Activated CD4-positive, alpha-beta T cell treated with anti-CD3 and anti-CD28 coated beads, Interleukin-2, Interleukin-4, amounts not matched to agents 100 ng/mL and 50 ng/mL, durations not matched to agents 16 hours and 8 hours (primary cell): ENCODE measurements at regions not wholly inside any gene's neighbourhood (a gene's known extent, or its start where the extent isn't known, plus 50 kb on each side); places are given as distances from the start of the nearest gene placed in this dataset.
A peak's percentile ranks its signal among the peaks of the same experiment; 100 is the strongest.

ENCODE experiments used
- DNase-seq: peaks from one replicate; pipeline ENCODE4 v3.0.0-alpha.2; 2020; ENCODE audit warnings: low spot score

- DNase-seq = no peak
Measured at GRCh38 chr7:26042237-26042636, 109.8 kb upstream of the NFE2L3 start.

GRCh38 chr7:26043801-26044200, 108.2 kb upstream of the NFE2L3 start:
- DNase-seq = no peak

- no peak for DNase-seq
Measured at GRCh38 chr7:26044320-26044719, 107.7 kb upstream of the NFE2L3 start.

- no peak for DNase-seq
Measured at GRCh38 chr7:26046150-26046549, 105.8 kb upstream of the NFE2L3 start.

- no peak for DNase-seq
Measured at GRCh38 chr7:26046878-26047277, 105.1 kb upstream of the NFE2L3 start.

- no peak for DNase-seq
Measured at GRCh38 chr7:26048663-26049062, 103.3 kb upstream of the NFE2L3 start.

GRCh38 chr7:26049081-26049480, 102.9 kb upstream of the NFE2L3 start:
- no peak for DNase-seq

- no peak for DNase-seq
Measured at GRCh38 chr7:26051021-26051420, 101.0 kb upstream of the NFE2L3 start.

GRCh38 chr7:26052706-26053105, 99.3 kb upstream of the NFE2L3 start:
- no peak for DNase-seq

GRCh38 chr7:26054386-26054785, 97.6 kb upstream of the NFE2L3 start:
- no peak for DNase-seq

- DNase-seq = no peak
Measured at GRCh38 chr7:26055241-26055640, 96.8 kb upstream of the NFE2L3 start.

- no peak for DNase-seq
Measured at GRCh38 chr7:26060733-26061677, 91.0 kb upstream of the NFE2L3 start.

- DNase-seq = peak; percentile 77
Measured at GRCh38 chr7:26061678-26062603, 90.1 kb upstream of the NFE2L3 start.

- DNase-seq = no peak
Measured at GRCh38 chr7:26065652-26066051, 86.3 kb upstream of the NFE2L3 start.

GRCh38 chr7:26066736-26067135, 85.3 kb upstream of the NFE2L3 start:
- no peak for DNase-seq

GRCh38 chr7:26070290-26070689, 81.7 kb upstream of the NFE2L3 start:
- DNase-seq = no peak

- no peak for DNase-seq
Measured at GRCh38 chr7:26071622-26072456, 80.2 kb upstream of the NFE2L3 start.

GRCh38 chr7:26073041-26073440, 79.0 kb upstream of the NFE2L3 start:
- DNase-seq = no peak

GRCh38 chr7:26074919-26075318, 77.1 kb upstream of the NFE2L3 start:
- no peak for DNase-seq

GRCh38 chr7:26076691-26077090, 75.3 kb upstream of the NFE2L3 start:
- no peak for DNase-seq

- peak; percentile 77 for DNase-seq
Measured at GRCh38 chr7:26078437-26079336, 73.3 kb upstream of the NFE2L3 start.
